Epithelial cell of proximal tubule (primary cell): ENCODE measurements at regions not wholly inside any gene's neighbourhood (a gene's known extent, or its start where the extent isn't known, plus 50 kb on each side); places are given as distances from the start of the nearest gene placed in this dataset.
"Not testable (repeated sequence)": the region's sequence is repeated elsewhere in the genome, so short reads cannot be mapped to it uniquely, and the experiment has no call there.

ENCODE experiments used
- DNase-seq: peaks from one replicate; pipeline ENCODE4 v3.0.0-alpha.2; 2011; ENCODE audit warnings: low read depth
- H3K4me3 ChIP-seq: 2 replicates; pipeline ENCODE4 v1.5.1; 2011; ENCODE audit warnings: low read depth, mild to moderate bottlenecking, low read length
- CTCF ChIP-seq: conservative IDR thresholded peaks from 2 replicates; pipeline ENCODE4 v1.5.1; 2012; ENCODE audit warnings: low read depth, mild to moderate bottlenecking, low read length

- no peak overlapping the region for H3K4me3 ChIP-seq
- no peak for TF ChIP-seq CTCF
- no peak for DNase-seq
Observed at GRCh38 chr13:79194272-79194671, 211.8 kb downstream of the RBM26 start.

- no peak overlapping the region for H3K4me3 ChIP-seq
- TF ChIP-seq CTCF: no peak
- DNase-seq: no peak
Observed at GRCh38 chr13:79191501-79191900, 214.6 kb downstream of the RBM26 start.

GRCh38 chr13:79190932-79191331 lies 215.1 kb downstream of the RBM26 start:
- no peak for TF ChIP-seq CTCF
- no peak overlapping the region for H3K4me3 ChIP-seq
- no peak for DNase-seq

- no peak for DNase-seq
- no peak for TF ChIP-seq CTCF
- no peak overlapping the region for H3K4me3 ChIP-seq
Observed at GRCh38 chr13:79187917-79188690, 218.0 kb downstream of the RBM26 start.

GRCh38 chr13:79185580-79185979 lies 220.5 kb downstream of the RBM26 start:
- H3K4me3 ChIP-seq: no peak overlapping the region
- no peak for TF ChIP-seq CTCF
- DNase-seq: no peak

- DNase-seq: no peak
- TF ChIP-seq CTCF: no peak
- no peak overlapping the region for H3K4me3 ChIP-seq
Observed at GRCh38 chr13:79183231-79183630, 222.8 kb downstream of the RBM26 start.

GRCh38 chr13:79173691-79174090 lies 232.4 kb downstream of the RBM26 start:
- DNase-seq: not testable (repeated sequence)

GRCh38 chr13:79172924-79173323 lies 233.1 kb downstream of the RBM26 start:
- not testable (repeated sequence) for H3K4me3 ChIP-seq, DNase-seq

More at GRCh38 chr13:79173691-79174090, 232.4 kb downstream of the RBM26 start:
- H3K4me3 ChIP-seq: not testable (repeated sequence)
